Amniotic stem cell (primary cell): ENCODE measurements at regions not wholly inside any gene's neighbourhood (a gene's known extent, or its start where the extent isn't known, plus 50 kb on each side); places are given as distances from the start of the nearest gene placed in this dataset.

Experiments used
- DNase-seq: peaks from one replicate; lab custom pipeline; 2025; lab: John Stamatoyannopoulos, UW

DNA sequence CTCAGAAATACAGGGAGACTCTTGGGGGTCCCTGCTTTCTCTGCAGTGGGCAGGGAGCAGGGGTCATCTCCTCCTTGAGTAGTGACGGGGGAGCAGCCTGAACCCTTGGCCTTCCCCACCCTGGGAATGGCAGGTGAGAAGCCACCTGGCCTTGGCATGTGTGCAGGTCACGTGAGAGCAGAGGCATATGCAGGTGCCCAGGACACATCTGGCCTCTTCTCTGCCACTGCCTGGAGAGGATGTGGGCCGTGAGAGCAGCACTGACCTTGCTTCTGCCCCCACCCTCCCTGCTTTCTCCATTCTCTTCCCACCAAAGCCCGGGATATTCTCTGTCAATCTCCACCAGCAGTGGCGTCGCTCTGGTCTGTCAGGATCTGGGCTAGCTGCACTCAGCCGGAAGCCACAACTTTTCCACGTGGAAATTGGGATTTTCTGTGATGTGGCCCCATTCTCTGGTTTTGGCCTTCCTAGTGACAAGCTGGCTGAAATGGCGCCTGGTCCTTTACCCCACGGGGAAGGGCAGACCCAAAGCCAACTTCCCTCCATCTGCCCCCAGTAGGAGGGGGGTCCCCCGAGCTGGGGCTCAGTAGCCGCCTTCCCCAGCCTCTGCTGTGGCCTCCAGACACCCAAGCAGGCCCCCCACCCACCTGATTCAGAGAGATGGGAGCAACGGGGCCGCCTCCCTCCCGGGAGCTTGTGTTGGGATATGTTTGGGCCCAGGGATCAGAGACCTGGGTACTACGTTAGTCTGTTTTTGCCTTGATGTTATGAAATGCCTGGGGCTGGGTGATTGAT is 70.4 kb upstream of the FCN1 start:
- DNase-seq: no peak

DNA sequence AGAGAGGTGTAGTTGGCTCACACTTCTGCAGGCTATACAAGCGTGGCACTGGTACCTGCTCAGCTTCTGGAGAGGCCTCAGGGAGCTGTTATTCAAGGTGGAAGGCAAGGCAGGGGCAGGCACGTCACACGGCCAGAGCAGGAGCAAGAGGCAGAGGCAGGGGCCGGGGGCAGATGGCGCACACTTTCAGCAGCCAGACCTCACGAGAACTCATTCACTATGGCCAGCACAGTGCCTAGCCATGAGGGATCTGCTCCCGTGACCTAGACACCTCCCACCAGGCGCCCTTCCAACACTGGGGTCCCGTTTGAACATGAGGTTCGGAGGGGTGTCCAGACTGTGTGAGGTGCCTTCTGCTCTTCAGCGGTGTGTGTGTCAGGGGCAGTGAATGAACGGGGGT is 71.0 kb upstream of the FCN1 start:
- DNase-seq: no peak

DNA sequence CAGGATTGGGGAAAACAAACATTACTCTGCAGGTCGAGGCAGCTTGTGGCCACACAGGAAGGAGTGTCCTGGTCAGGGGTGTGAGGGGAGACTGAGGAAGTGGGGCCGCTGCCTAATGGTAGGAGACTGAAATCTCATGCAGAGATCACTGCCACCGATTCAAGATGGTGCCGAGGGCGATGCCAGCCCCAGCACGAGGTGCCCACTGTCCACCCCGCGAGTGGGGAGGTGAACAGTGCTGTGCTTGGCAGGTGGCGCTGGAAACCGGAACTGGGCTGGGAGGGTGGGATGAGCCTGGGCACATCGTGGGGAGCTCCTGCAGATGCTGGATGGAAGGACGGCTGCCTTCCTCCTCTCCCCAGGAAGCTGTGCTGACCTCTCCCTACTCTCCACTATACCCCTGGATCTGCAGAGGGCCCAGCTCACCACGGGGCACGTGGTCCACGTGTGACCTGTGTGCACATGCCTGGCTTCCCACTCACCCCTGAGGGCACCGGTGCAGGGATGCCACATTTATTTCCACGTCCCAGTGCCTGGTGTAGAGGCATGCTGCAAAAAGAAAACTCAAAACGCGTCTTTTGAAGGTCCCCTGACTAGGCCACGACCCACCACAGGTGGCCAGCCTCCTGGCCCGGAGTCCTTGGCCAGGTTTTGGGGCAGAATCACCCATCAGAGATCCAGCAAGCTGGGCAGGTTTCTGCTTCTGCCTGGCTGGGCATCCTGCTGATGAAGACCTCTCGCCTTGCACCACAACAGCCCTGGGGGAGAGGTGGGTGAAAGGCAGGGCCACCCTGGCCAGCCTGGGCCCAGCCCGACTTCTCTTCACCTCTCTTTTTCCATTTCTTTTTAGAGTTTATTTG is 71.7 kb upstream of the FCN1 start:
- DNase-seq: no peak

DNA sequence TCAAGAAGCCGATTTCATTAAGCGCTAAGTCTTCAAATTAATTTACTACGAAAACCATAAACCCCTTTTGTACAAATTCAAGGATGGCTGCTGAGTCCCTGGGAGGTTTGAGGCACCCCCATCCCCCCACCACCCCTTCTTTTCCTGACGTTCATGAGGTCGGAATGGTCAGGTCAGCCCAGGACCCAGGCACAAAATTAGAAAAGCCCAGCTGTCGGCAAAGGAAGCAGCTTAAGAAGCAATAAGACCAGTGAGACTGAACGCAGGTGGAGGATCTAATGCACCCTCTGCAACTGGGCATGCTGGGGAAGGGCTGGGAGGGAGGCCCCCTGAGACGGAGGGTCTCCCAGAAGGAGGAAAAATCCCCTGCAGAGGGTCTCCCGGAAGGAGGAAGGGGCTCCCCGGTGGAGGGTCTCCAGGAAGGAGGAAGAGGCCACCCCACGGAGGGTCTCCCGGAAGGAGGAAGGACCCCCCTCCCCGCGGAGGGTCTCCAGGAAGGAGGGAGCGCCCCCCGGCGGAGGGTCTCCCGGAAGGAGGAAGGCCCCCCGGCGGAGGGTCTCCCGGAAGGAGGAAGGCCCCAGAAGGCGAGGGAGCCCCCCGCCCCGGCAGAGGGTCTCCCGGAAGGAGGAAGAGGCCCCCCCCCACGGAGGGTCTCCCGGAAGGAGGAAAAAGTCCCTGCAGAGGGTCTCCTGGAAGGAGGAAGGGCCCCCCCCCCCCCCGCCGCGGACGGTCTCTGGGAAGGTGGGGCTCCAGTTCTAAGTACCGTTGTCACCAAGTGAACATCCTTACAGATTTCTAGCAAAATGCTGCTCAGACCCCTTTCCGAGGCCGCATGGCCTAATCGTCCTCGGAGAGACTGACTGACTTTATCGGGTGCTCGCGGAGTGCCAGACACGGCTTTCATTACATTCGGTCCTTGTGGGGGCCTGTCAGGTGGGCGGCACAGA is 74.4 kb upstream of the FCN1 start:
- no peak for DNase-seq

DNA sequence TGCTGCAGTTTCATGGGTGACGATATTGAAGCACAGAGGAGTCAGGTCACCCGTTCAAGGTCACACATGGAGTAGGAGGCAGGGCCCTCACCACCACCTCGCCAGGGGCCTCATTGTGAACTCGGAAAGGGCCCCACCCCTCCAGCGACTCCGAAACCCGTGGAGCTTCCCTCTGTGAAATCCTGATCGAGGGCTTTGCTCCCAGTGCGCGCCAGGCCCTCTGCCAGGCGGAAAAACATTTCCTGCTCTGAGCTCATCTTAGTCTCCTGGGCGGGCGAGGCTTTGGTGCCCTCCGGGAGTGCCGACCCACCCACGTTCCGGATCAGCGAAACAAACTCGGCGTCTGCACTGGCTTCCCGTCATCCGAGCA is 75.0 kb upstream of the FCN1 start:
- DNase-seq: no peak

DNA sequence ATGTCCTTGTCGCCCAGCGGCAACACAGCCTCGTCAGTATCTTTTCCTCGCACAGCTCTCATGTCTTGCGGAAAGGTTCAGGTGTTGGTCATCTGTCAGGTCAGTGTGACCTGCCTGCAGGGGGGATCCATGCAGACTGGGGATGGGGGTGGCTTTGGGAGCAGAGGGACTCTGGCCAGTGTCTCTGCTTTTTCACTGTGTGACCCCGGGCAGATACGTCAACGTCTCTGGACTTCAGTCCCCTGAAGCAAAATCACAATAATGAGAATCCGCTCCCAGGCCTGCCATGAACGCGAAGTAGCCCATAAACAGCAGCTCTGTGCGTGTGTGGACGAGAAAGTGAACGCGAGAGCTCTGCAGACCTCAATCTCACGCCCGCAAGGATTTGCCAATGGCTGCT is 75.7 kb upstream of the FCN1 start:
- DNase-seq: no peak

DNA sequence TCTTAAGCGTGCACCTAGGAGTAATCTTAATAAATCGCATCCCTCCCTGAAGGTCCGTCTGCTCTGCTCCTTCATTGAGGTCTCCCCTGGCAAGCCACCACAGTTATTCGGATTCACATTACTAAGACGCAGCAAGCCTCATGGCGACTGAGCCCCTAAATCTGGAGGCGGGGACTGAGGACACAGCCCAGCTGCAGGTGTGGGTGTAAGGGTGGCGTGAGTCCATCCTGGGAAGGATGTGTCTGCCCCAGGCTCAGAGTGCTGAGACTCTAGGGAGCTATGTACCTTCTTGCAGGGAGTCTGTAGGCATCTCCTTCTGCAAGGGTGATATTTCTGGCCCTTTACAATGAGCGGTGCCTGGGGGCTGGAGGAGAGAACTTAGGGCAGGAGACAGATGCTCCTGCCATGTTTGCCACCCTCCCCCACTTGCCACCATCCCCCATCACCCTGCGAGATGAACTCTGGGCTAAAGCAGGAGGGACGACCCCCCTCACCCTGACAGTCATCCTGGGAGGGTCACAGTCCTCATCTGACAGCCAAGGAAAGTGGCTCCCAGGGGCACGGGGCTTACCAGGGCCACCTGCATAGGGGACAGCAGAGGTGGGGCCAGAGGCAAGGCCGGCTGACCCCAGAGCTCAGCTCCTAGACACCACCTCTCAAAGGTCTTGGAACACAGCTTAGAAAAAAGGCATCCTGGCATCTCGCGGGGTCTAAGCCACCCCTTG is 76.4 kb upstream of the FCN1 start:
- DNase-seq: no peak

DNA sequence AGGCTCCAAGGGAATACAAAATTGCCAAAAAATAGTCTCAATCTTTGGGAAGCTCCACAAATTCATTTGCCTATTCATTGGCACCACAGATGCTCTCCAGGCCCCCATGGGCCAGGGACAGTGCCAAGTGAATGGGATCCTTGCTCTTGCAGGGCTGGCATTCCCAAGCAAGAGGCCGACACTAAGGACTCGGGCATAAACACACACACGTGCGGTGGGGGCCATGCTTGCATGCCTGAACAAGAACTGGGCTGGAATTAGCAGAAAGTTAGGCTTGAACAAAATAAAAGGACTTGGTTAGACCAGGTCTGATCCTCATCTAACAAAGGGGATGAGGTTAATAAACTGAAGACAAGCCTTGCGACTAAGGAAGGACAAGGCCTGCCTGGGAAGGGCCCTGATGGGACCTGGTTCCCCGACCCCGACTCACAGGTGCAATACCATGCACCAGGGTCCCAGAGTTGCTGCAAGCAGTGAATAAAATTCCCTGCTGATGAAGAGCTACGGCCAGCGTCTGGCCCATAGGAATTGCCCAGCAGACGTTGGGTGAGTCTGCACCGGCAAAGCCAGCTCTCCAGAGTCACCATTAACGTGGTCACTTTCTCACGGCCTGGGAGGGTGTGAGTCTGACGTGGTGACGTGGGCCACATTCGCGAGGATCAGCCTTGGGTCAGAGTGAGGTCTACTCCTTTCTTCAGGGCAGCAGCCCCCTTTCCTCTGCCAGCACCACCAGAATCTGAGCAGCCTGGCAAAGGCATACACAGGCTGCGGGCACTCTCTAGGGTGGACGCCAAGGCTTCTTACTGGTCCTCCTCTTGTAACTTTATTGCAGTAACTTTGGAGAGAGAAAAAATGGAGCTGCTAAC is 77.4 kb upstream of the FCN1 start:
- DNase-seq: no peak

DNA sequence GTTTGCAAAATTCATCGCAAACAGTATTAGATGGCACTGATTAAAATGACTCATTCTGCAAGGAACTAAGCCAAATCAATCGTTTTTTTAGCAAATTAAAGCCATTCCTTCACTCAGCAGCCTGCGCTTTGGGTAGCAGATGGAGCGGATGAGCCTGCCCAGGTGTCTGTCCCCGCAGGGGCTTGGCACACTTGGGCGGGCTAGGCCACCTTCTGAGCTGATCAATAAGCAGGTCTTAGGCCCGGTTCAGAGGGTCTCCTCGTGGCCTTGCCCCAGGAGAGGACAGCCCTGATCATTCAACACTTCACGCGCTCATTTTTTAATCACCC is 78.0 kb upstream of the FCN1 start:
- DNase-seq: no peak

DNA sequence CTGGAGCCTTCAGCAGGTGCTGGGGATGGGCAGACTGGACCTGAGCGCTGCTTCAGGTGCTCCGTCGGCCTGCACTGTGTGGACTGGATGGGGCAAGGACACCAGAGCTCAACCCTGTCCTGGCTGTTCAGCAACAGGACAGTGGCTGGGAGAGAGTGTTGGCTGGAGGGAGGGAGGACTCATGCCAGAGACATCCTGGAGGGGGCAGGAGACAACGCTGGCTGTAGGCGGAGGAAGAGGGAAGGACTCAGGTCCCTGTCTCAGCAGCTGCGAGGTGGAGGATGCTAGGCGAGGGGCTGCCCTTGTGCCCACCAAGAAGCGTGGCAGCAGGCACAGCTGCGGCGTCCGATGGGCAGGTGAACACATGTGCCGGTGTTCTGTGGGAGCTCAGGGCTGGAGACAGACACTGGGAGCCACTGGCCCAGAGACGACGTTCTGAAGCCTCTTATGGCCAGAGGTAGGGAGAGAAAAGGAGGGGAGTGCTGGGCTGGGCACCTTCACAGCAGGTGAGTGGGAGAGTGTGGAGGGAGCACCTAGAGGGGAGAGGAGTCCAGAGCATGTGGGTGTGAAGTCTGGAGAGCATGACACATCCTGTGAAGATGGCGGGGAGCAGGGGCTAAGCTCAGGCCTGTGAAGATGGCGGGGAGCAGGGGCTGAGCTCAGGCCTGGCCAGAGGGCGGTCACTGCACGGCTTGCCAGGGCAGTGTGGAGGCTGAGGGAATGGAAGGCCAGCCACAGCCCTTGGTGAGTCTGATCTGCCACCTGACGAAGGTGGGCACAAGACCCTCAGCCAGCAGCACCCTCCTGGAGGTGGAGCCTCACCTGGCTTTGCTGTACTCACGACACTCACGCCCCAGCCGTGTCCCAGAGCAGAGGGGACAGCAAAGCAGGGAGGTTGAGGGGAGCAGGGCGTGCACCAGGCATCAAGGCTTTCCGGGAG is 79.1 kb upstream of the FCN1 start:
- DNase-seq: no peak

DNA sequence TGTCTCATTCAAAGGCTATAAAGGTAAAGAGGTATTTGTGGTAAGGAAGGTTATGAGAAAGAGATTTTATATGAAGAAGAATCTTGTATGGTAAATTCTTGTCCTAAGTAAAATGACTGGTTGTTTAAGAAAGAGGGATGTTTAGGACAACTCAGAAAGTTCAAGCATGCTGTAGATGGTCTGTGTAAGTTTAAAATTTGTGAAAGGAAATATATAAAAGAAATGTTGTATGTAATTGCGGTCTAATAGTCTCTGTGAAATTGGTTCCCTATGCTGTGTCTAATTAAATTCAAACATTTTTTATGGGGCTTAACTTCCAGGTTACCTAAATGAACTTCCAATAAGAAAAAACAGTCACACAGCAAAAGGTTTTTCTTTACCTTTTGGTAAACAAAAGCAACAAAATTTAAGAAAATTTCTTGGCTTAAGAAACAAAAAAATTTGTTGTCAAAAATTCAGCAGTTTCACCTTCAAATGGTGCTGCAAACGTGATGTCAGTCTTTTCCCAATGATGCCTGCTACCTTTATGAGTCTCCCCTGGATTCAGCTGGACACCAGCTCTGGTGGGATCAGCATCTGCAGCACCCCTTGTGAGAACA is 83.0 kb upstream of the FCN1 start:
- DNase-seq: no peak

DNA sequence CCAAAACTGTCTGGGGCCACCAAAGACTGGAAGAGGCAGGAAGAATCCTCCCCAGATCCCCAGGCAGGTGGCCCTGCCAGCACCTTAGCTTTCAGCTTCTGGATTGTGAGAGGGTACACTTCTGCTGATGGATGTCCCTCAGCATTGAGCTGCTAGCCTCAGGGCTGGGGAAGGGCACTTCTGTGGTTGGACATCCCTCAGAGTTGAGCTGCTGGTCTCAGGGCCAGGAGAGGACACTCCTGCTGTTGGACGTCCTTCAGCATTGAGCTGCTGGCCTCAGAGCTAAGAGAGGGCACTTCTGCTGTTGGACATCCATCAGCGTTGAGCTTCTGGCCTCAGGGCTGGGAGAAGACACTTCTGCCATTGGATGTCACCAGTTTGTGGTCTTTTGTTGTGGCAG is 83.8 kb upstream of the FCN1 start:
- no peak for DNase-seq

DNA sequence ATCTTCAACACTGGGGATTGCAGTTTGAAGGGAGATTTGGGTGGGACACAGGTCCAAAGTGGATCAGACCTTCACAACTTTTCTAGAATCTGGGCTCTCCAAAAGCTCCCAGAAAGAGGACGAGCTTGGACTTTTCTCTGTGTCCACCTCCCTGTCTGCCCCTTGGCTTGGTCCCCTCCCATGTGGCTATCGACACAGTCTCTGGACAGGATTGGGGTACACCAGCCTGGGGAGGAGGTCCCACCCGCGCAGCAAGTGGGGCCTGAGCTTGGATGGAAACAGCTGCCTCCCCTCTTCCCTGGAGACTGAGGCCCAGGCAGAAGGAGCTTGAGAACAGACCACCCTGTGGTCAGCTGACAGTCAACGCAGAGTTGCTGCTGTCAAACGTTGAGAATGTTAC is 84.6 kb upstream of the FCN1 start:
- DNase-seq: no peak

DNA sequence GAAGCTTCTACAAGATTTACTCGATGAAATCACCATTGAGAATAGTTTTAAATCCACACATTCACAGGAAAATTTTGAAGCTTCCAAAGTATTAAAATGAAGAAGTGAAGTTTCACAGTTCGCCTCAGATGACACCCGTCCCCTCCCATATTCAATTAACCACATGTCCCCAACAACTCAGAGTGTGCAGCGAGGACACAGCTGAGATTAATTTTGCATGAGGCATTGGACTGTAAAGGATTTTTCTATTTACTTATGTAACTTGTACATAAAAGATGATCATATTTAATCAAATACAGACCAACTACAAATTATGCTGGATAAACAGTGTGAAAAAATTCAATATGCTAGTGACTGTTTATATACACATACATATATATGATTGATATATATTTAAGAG is 84.7 kb upstream of the OLFM1 start:
- DNase-seq: no peak

DNA sequence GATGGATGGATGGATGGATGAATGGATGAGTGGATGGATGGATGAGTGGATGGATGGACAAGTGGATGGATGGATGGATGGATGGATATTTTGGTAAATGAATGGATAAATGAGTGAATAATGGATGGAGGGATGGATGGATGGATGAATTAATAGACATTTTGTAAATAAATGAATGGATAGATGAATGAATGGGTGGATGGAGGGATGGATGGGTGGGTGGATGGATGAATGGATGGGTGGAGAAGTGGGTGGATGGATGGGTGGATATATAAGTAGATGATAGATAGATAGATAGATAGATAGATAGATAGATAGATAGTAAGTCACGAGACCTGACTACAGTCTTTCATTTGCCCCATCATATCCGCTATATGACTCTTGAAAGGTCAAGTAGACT is 82.7 kb upstream of the OLFM1 start:
- DNase-seq: no peak

DNA sequence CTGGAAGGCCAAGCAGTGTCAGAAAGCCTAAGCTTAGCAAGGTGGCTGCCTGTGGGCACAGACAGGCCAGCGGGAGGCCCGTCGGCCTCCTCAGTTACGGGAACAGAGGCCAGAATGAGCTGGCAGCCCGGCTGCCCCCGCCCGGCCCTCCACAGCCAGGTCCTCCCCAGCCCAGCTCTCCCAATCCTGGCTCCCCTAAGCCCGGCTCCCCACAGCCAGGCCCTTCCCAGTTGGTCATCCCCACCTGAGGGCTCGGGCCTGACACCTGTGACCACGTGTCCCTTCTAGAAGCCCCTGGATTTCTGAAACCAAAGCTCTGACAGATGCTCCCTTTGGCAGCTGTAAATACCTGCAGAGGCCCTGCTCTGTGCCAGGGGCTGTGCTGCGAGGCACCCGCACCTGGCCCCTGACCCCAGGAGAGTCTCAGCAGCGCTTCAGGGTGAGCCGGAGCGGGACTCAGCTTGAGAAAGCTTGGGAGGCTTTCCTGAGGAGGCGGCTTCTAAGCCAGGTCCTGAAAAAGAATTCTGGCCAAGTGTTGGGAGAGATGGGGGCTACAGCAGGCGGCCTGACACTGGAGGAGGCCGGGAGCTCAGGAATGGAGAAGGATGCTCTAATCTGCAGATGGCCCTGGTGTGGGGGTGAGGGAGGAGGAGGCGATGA is 80.4 kb upstream of the OLFM1 start:
- no peak for DNase-seq

DNA sequence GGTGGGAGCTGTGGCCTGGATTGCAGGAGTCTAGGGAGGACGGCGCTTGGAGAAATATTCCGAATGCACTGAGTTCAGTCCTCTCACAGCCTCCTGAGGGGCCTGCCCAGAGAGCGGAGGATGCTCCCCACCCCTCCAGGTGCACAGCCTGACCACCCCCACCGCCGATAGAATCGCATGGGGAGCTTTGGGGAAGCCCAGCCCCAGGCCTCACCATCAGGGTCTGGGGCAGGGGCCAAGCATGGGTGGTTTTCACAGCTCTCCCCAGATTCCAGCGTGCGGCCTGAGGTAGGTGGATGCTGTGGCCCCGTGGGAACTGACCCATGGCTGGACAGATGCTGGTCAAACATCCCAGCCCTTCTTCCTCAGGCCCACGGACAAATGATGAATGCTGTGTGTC is 79.9 kb upstream of the OLFM1 start:
- no peak for DNase-seq

DNA sequence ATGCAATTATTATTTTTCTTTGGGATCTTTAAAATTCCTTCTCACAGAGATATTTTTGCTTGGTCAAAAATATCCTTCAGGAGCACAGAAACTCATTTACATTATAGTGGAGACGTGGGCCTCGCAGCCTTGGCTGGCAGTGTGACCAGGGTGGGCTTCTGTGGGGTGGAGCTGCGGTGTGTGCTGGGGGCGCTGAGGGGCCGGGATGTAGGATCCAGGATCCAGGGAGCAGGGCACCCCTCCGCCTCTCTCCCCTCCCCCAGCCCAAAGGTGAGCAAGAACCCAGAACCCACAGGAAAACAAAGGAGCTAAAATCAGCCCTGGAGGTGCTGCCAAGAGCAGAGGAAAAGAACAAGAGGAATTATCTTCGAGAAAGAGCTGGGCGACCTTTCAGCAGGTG is 79.1 kb upstream of the OLFM1 start:
- no peak for DNase-seq

DNA sequence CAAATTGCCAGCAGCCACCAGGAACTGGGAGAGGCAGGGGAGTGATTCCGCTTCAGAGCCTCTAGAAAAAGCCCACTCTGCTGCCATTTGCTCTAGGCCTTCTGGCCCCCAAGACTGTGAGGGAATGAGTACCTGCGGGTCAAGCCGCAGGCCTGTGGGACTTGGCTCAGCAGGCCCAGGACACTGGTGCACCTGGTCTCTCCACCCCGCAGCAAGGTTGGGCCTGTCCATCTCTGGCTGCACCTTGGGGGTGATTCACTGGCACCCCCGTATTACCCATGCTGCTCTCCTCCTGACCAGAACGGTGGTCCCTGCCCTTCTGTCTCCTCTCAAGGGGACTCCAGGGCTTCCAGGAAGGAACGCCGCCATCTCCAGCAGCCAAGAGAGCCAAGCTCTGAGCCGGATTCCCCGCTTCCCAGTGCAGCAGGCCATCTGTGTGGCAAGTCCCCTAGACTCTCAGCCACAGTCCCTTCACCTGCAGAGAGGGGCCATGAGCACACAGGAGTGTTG is 78.4 kb upstream of the OLFM1 start:
- DNase-seq: no peak
